GM21529 (cell line): ENCODE measurements at regions not wholly inside any gene's neighbourhood (a gene's known extent, or its start where the extent isn't known, plus 50 kb on each side); places are given as distances from the start of the nearest gene placed in this dataset.
"Not testable (repeated sequence)": the region's sequence is repeated elsewhere in the genome, so short reads cannot be mapped to it uniquely, and the experiment has no call there.

Experiments used
- ATAC-seq: cut with Tn5 transposase; IDR thresholded peaks from one replicate; pipeline ENCODE4 v1.9.1; 2021; ENCODE audit not compliant: unreplicated experiment

GRCh38 chr1:245062741-245063305 lies 92.0 kb upstream of the KIF26B start:
- no peak for ATAC-seq

- ATAC-seq, result not testable (repeated sequence)
Measured at GRCh38 chr1:245061808-245062207, 93.0 kb upstream of the KIF26B start.

GRCh38 chr1:245060684-245061374 lies 94.0 kb upstream of the KIF26B start:
- no peak for ATAC-seq

- ATAC-seq, result no peak
Measured at GRCh38 chr1:245059806-245060424, 94.9 kb upstream of the KIF26B start.

GRCh38 chr1:245058882-245059281 lies 95.9 kb upstream of the KIF26B start:
- no peak for ATAC-seq

- ATAC-seq, result no peak
Measured at GRCh38 chr1:245058436-245058835, 96.3 kb upstream of the KIF26B start.

GRCh38 chr1:245056913-245057312 lies 97.9 kb upstream of the KIF26B start:
- no peak for ATAC-seq

- not testable (repeated sequence) for ATAC-seq
Measured at GRCh38 chr1:245056296-245056695, 98.5 kb upstream of the KIF26B start.

- ATAC-seq, result no peak
Measured at GRCh38 chr1:245055752-245056151, 99.0 kb upstream of the KIF26B start.

- no peak for ATAC-seq
Measured at GRCh38 chr1:245054507-245055270, 100.1 kb upstream of the KIF26B start.

GRCh38 chr1:245054105-245054504 lies 100.7 kb upstream of the KIF26B start:
- no peak for ATAC-seq

- no peak for ATAC-seq
Measured at GRCh38 chr1:245052258-245052657, 102.5 kb upstream of the KIF26B start.

GRCh38 chr1:245051349-245052221 lies 103.2 kb upstream of the KIF26B start:
- ATAC-seq, result no peak

GRCh38 chr1:245046769-245047168 lies 108.0 kb upstream of the KIF26B start:
- ATAC-seq, result no peak

- ATAC-seq, result no peak
Measured at GRCh38 chr1:245046315-245046714, 108.5 kb upstream of the KIF26B start.

- no peak for ATAC-seq
Measured at GRCh38 chr1:245045087-245045881, 109.5 kb upstream of the KIF26B start.

GRCh38 chr1:245043611-245043940 lies 111.2 kb upstream of the KIF26B start:
- no peak for ATAC-seq

GRCh38 chr1:245041058-245041698 lies 113.6 kb upstream of the KIF26B start:
- ATAC-seq, result no peak

- no peak for ATAC-seq
Measured at GRCh38 chr1:245039196-245039595, 115.6 kb upstream of the KIF26B start.

GRCh38 chr1:245036102-245036501 lies 118.7 kb upstream of the KIF26B start:
- ATAC-seq, result no peak
